ENCODE measurements at regions not wholly inside any gene's neighbourhood (a gene's known extent, or its start where the extent isn't known, plus 50 kb on each side); places are given as distances from the start of the nearest gene placed in this dataset.

GRCh38 chr13:68076046-68076445 is 845.9 kb upstream of the PCDH9 start:
- no peak for DNase-seq

- no peak for DNase-seq
Observed at GRCh38 chr13:68066879-68067513, 836.9 kb upstream of the PCDH9 start.

- DNase-seq: no peak
Observed at GRCh38 chr13:68064001-68064770, 834.0 kb upstream of the PCDH9 start.

DNA sequence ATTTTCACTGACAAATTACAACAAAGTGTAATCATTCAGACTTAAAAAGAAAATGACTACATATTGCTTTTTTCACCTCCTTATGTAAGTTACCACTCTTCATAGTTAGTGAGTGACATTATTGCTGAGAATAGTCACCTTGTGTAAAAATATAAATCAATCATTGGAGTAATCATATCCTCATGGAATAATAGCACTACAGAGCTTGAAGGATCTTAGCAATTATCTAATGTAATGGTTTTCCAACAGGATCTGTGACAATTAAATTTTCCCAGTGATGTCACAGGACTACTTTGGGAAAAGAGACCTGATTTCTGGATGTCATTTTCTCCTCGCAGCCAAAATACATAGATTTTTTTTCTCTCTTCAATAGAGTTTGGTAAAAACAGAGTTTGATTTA is 833.0 kb upstream of the PCDH9 start:
- no peak for DNase-seq

GRCh38 chr13:68057836-68058235 is 827.7 kb upstream of the PCDH9 start:
- no peak for DNase-seq

DNA sequence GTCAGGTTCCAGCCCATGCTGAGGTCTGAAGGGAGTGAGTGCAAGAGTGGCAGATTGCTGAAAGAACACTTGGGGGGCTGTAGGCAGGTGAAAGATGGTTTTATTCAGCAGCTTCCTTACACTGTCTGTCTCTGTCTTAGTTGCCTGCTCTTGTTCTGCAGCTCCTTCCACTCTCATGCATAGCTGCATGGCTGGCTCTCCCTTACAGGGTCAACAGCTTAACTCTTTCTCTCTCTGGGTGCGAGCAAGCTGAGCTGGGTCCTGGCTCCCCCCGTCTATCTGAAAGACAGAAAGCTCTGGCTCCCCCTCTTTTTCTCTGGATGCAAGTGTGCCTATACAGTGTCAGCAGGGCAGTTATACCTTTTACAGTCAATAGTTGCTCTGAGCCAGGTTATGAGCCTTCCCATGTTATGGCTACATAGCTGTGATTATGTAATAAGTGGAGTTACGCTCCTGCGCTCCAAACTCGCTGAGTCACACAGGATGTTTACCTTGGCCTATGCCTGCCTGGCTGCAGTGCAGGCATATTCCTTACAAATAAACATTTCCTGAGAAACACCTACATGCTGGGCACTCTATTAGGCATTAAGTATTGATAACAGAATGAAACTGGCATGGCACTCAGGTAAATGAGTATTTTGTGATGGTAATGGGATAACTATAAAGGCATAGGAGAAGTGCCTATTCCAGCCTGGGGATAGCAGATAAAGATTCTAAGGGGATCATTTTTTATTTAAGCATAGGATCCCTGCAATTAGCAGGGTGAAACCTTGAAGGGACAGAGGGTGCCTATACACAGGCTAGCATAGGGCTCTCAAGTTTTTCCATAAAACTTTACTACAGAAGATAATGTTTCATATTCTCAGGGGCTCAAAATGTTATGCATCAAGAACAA is 826.9 kb upstream of the PCDH9 start:
- DNase-seq: no peak

DNA sequence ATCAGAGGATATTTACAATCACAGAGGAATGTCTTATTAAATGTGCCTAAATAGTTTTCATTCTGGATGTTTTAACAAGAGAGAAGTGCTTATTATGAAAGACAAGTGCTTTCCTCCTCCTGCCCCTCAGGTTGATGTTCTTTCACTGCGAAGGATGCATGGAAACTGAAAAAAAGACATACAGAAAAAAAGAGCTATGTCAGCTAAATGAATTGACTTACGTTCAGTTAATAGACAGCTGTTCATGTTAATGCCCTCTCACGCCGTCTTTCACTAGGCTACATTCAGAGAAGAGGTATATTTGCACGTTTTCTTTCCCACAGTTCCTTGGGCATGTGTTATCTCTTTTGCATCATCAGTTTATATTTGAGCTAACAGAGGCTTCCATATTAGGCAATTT is 821.8 kb upstream of the PCDH9 start:
- DNase-seq: no peak

- DNase-seq: no peak
Observed at GRCh38 chr13:68050761-68051160, 820.6 kb upstream of the PCDH9 start.

DNA sequence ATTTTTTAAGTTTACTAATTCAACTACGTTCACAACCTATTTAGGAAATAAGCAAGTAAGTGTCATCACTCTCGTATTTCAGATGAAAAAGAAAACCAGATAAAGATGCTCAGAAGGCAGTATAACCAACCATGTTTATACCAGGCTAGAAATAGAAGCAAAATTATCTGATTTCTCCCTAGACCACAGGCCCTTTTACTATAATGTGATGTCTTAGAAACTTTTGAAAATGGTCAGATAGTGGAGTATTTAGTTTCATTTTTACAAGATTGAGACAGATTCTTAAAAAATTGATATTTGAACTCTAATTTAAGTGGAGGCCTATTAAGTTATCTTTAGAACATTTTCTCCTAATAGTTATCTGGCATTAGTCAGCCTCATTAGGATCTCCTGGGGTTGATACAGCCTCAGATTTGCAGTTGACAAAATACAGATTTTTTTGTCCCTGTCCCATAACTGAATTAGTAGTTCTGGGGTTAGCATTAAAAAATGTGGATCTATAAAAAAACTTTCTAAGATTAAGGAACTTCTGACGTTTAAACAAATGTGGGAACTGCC is 818.7 kb upstream of the PCDH9 start:
- DNase-seq: no peak

DNA sequence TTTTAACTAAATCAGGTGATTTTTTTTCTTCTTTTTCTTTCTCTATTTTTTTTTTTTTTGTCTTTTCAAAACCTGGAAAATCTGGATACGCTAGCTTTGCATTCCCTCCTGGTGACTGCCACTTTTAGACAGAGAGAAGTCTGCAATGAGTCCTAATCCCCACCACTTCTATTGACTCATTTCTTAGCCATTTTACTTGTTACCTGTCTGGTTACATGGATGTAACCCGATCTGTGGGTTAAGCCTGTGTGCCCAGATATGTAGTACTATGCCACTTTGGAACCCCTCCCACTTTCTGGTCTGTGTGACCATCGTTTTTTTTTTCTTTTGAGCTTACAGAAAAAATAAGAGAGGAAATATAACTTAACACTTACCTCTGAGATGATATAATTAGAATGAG is 817.8 kb upstream of the PCDH9 start:
- no peak for DNase-seq

- no peak for DNase-seq
Observed at GRCh38 chr13:68046903-68047302, 816.8 kb upstream of the PCDH9 start.

- no peak for DNase-seq
Observed at GRCh38 chr13:68030152-68030809, 800.1 kb upstream of the PCDH9 start.

DNA sequence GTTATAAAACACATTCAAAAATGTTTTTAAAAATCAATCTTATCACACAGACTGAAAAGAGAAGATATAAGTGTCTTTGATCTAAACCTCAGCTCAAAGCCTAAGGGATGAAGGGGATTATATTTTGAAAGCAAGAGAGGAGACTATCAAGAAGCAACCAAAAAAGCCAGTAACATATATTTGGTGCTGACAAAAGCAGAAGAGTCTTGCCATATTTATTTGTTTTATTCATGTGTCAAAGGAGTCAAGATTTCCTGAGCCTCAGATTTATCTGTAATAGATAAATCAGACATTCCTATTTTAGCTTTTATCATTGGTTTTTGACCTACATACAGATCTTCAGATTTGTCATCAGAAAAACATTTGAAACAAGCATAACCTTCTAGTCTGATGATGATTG is 798.6 kb upstream of the PCDH9 start:
- DNase-seq: no peak

- no peak for DNase-seq
Observed at GRCh38 chr13:68027306-68027705, 797.2 kb upstream of the PCDH9 start.

DNA sequence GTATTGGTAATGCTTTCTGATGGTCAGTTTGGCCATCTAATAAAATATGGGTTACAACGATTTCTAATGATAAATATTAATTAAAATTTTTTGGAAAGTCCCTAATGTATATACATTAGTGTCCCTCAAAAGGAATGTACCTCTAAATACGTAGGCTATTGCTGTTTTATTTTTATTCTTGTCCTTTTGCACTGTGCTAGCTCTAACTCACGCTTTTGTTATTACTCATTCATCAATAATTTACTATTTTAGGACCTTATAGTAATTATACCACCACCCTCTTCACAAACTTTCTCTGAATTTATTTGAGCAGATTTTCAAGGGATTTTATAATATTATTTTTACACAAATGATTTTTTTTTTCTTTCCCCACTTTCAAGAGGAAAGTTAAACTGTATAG is 795.9 kb upstream of the PCDH9 start:
- no peak for DNase-seq

DNA sequence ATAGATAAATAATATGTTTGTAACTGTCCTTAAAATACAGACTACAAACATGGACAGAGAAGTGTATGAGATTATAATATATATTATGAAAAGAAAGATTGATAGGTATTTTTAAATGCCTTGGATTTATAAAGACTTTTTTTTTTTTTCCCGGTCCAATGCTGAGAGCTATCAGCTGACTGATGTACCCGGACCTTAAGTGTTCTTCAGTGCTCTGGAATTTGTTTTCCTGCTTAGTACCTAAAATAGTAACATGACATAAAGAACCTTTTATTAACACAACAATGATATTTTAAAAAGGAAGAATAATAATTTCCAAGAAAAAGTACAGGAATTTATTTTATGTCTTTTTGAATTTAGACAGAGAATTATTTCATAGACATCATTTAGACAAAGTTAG is 795.5 kb upstream of the PCDH9 start:
- DNase-seq: no peak

GRCh38 chr13:68023838-68024581 is 793.9 kb upstream of the PCDH9 start:
- DNase-seq: no peak

DNA sequence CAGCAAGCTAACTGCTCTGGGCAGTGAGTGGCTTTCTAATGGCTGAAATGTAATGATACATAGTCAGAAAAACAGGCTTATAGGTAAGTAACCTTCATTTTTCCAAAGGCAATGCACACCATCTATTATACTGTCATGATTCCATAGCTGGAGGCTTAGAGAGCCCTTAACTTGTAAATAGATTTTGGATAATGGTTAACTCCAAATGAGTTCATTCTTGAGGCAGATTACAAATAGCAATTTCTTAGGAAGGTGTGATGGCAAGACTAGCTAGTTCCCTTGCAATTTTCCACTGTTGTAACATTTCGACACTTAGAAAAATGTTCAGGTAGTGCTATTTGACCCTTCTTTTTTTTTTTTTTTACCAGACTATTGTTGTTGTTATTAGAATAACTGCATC is 789.8 kb upstream of the PCDH9 start:
- DNase-seq: no peak

- DNase-seq: no peak
Observed at GRCh38 chr13:68009546-68009945, 779.4 kb upstream of the PCDH9 start.

GRCh38 chr13:68007576-68007975 is 777.4 kb upstream of the PCDH9 start:
- DNase-seq: no peak

DNA sequence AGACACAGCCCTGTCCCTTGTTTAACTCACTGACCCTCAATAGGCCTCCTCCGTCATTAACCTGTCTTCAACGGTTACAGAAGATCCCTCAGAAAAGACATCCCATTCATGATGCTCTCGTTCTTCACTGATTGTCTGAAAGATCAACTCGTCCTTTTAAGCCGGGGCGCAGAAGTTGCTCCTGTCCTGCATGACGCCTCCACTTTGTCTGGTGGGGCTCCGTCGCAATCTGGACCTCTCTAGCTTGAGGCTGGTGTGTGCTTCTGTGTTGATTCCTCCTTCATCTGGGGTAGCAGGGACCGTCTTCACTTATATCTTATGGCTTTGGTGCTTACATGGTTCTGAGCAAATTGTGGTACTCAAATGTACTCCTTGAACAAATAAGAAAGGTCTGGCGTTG is 766.0 kb upstream of the PCDH9 start:
- DNase-seq: no peak

DNA sequence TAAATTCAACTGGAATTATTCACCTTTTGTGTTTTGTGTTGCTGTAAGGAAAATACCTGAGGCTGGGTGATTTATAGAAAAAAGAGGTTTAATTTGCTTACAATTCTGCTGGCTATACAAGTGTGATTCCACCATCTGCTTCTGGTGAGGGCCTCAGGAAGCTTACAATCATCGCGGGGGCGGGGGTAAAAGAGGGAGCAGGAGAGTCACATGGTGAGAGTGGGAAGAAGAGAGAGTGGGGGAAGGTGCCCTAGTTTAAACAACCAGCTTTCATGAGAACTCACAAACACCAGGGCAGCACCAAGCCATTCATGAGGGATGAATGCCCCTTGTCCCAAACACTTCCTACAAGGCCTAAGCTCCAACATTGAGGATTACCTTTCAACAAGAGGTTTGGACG is 760.7 kb upstream of the PCDH9 start:
- no peak for DNase-seq
